ENCODE measurements at regions not wholly inside any gene's neighbourhood (a gene's known extent, or its start where the extent isn't known, plus 50 kb on each side); places are given as distances from the start of the nearest gene placed in this dataset.

DNA sequence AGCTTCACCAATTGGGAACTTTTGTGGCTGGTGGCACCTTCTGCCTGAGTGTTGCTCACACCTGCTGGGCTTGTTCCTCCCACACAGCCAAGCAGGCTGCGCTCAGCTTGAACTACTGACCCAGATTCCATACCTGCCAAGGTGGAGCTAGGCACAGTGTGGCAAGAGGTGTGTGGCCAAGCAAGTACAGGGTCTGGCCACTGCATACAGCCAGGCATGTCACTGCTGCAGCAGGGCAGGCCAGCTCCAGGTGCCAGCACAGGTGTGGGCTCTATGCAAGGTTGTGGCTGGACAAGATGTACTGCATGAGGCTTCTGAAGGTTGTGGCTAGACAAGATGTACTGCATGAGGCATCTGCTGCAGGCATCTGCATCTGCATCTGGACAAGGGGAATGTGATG is 1254.8 kb downstream of the AMY1C start:
- TF ChIP-seq POLR2AphosphoS5 (IDR thresholded peaks at IDR 0.05; ENCODE audit: low read depth, low read length) (no peak), POLR2A (IDR thresholded peaks at IDR 0.05; ENCODE audit: low read depth, low read length) (no peak)
